ENCODE measurements at regions not wholly inside any gene's neighbourhood (a gene's known extent, or its start where the extent isn't known, plus 50 kb on each side); places are given as distances from the start of the nearest gene placed in this dataset.

- DNase-seq (ENCODE audit: low read depth): no peak
These were observed 685.7 kb downstream of the MCTP2 start for GRCh38 chr15:94917068-94917467.

GRCh38 chr15:94921936-94922335, 690.6 kb downstream of the MCTP2 start:
- no peak for DNase-seq (ENCODE audit: low read depth)

GRCh38 chr15:94924057-94924456, 692.7 kb downstream of the MCTP2 start:
- DNase-seq (ENCODE audit: low read depth): no peak

- no peak for DNase-seq (ENCODE audit: low read depth)
These were observed 693.7 kb downstream of the MCTP2 start for GRCh38 chr15:94924971-94925598.

GRCh38 chr15:94925680-94926079, 694.3 kb downstream of the MCTP2 start:
- DNase-seq (ENCODE audit: low read depth): no peak

- DNase-seq (ENCODE audit: low read depth): no peak
These were observed 695.6 kb downstream of the MCTP2 start for GRCh38 chr15:94927003-94927402.

- DNase-seq (ENCODE audit: low read depth): no peak
These were observed 697.9 kb downstream of the MCTP2 start for GRCh38 chr15:94929282-94929681.

- DNase-seq (ENCODE audit: low read depth): no peak
These were observed 699.1 kb downstream of the MCTP2 start for GRCh38 chr15:94930441-94930840.

- DNase-seq (ENCODE audit: low read depth): no peak
These were observed 699.6 kb downstream of the MCTP2 start for GRCh38 chr15:94930960-94931359.

GRCh38 chr15:94934440-94934839, 703.1 kb downstream of the MCTP2 start:
- no peak for DNase-seq (ENCODE audit: low read depth)

- DNase-seq (ENCODE audit: low read depth): no peak
These were observed 705.9 kb downstream of the MCTP2 start for GRCh38 chr15:94937242-94937641.

GRCh38 chr15:94943888-94944287, 712.5 kb downstream of the MCTP2 start:
- DNase-seq (ENCODE audit: low read depth): no peak

- no peak for DNase-seq (ENCODE audit: low read depth)
These were observed 720.2 kb downstream of the MCTP2 start for GRCh38 chr15:94951538-94951937.

GRCh38 chr15:94963953-94964352, 732.6 kb downstream of the MCTP2 start:
- no peak for DNase-seq (ENCODE audit: low read depth)

- DNase-seq (ENCODE audit: low read depth): no peak
These were observed 734.2 kb downstream of the MCTP2 start for GRCh38 chr15:94965593-94965992.

GRCh38 chr15:94968133-94968532, 736.8 kb downstream of the MCTP2 start:
- no peak for DNase-seq (ENCODE audit: low read depth)

GRCh38 chr15:94970096-94970495, 738.7 kb downstream of the MCTP2 start:
- no peak for DNase-seq (ENCODE audit: low read depth)

- no peak for DNase-seq (ENCODE audit: low read depth)
These were observed 739.4 kb downstream of the MCTP2 start for GRCh38 chr15:94970802-94971201.

GRCh38 chr15:94972314-94972713, 741.0 kb downstream of the MCTP2 start:
- no peak for DNase-seq (ENCODE audit: low read depth)

GRCh38 chr15:94987085-94987484, 755.7 kb downstream of the MCTP2 start:
- no peak for DNase-seq (ENCODE audit: low read depth)

GRCh38 chr15:94991718-94992117, 760.4 kb downstream of the MCTP2 start:
- DNase-seq (ENCODE audit: low read depth): no peak

- DNase-seq (ENCODE audit: low read depth): no peak
These were observed 778.3 kb downstream of the MCTP2 start for GRCh38 chr15:95009635-95010034.

- DNase-seq (ENCODE audit: low read depth): no peak
These were observed 782.0 kb downstream of the MCTP2 start for GRCh38 chr15:95013381-95013780.

- DNase-seq (ENCODE audit: low read depth): no peak
These were observed 785.3 kb downstream of the MCTP2 start for GRCh38 chr15:95016511-95017229.

Measured in activated T-cell treated with anti-CD3 and anti-CD28 coated beads for 48 hours (primary cell).